Ishikawa (cell line): ENCODE measurements at regions not wholly inside any gene's neighbourhood (a gene's known extent, or its start where the extent isn't known, plus 50 kb on each side); places are given as distances from the start of the nearest gene placed in this dataset.

Experiments
- CEBPB ChIP-seq: IDR thresholded peaks from 2 replicates; pipeline ENCODE4 v1.6.1; 2012
- CREB1 ChIP-seq: IDR thresholded peaks from 2 replicates; pipeline ENCODE4 v1.6.1; 2012; ENCODE audit warnings: low read depth
- EGR1 ChIP-seq: IDR thresholded peaks from 2 replicates; pipeline ENCODE4 v1.6.1; 2012
- EP300 ChIP-seq: IDR thresholded peaks from 2 replicates; pipeline ENCODE4 v1.6.1; 2012; ENCODE audit warnings: borderline replicate concordance
- FOXM1 ChIP-seq: IDR thresholded peaks from 2 replicates; pipeline ENCODE4 v1.6.1; 2012; ENCODE audit warnings: low read depth, borderline replicate concordance
- NFIC ChIP-seq: IDR thresholded peaks from 2 replicates; pipeline ENCODE4 v1.6.1; 2012
- RAD21 ChIP-seq: IDR thresholded peaks from 2 replicates; pipeline ENCODE4 v1.6.1; 2012; ENCODE audit warnings: low read depth
- TAF1 ChIP-seq: IDR thresholded peaks from 2 replicates; pipeline ENCODE4 v1.6.1; 2012; ENCODE audit warnings: low read depth, mild to moderate bottlenecking
- TCF12 ChIP-seq: IDR thresholded peaks from 2 replicates; pipeline ENCODE4 v1.6.1; 2012; ENCODE audit warnings: low read depth
- TEAD4 ChIP-seq: IDR thresholded peaks from 2 replicates; pipeline ENCODE4 v1.6.1; 2012
- YY1 ChIP-seq: IDR thresholded peaks from 2 replicates; pipeline ENCODE4 v1.6.1; 2012; ENCODE audit warnings: low read depth
- ZBTB7A ChIP-seq: IDR thresholded peaks from 2 replicates; pipeline ENCODE4 v1.6.1; 2012; ENCODE audit warnings: low read depth
- TF ChIP-seq, protein P1 (sequence below): IDR thresholded peaks from 2 replicates; pipeline ENCODE4 v1.6.1; 2012
- TF ChIP-seq, protein P2 (sequence below): IDR thresholded peaks from 2 replicates; pipeline ENCODE4 v1.6.1; 2012
- TF ChIP-seq, protein P3 (sequence below): IDR thresholded peaks from 2 replicates; pipeline ENCODE4 v1.6.1; 2012; ENCODE audit warnings: low read depth, mild to moderate bottlenecking

DNA sequence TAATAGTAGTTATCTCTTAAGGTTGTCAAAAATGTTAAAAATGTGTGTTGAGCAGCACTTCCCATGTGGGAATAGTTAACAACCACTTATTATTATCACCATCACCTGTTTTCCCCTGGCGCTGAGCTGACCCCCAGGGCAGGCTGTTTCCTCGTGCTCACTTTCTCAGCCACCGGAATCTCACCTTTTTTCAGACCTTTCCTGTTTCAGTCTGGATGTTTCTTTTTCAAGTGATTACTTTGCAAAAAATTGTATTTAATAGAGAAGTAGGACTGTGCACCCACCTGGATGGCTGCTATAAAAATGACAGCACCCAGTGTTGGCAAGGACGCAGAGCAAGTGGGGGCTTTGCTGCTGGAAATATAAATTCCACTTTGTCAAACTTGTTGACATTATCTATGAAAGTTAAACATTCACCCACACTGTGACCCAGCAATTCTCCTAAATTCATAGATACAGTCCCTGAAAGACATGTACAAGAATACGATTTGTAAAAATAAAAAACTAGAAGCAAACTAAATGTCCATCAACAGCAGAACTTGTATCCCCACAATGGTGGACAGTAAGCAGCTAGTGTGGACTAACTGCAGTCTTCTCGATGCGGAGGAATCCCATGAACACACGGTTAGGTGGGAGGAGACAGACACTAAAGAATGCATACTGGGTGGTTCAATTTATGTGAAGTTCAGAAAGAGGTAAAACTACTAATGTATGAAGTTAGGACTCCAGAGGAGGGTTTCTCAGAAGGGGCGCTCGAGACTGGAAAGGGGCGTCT, 66.5 kb downstream of the SOWAHC start:
- TF ChIP-seq RAD21 (no peak), YY1 (no peak), EGR1 (no peak), ZBTB7A (no peak), CEBPB (no peak), EP300 (no peak), TEAD4 (no peak), NFIC (no peak), FOXM1 (no peak), TAF1 (no peak), CREB1 (no peak), TCF12 (no peak)
- TF ChIP-seq, protein P1, sequence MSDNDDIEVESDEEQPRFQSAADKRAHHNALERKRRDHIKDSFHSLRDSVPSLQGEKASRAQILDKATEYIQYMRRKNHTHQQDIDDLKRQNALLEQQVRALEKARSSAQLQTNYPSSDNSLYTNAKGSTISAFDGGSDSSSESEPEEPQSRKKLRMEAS = no peak
- TF ChIP-seq, protein P2, sequence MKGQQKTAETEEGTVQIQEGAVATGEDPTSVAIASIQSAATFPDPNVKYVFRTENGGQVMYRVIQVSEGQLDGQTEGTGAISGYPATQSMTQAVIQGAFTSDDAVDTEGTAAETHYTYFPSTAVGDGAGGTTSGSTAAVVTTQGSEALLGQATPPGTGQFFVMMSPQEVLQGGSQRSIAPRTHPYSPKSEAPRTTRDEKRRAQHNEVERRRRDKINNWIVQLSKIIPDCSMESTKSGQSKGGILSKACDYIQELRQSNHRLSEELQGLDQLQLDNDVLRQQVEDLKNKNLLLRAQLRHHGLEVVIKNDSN = no peak
- TF ChIP-seq, protein P3, sequence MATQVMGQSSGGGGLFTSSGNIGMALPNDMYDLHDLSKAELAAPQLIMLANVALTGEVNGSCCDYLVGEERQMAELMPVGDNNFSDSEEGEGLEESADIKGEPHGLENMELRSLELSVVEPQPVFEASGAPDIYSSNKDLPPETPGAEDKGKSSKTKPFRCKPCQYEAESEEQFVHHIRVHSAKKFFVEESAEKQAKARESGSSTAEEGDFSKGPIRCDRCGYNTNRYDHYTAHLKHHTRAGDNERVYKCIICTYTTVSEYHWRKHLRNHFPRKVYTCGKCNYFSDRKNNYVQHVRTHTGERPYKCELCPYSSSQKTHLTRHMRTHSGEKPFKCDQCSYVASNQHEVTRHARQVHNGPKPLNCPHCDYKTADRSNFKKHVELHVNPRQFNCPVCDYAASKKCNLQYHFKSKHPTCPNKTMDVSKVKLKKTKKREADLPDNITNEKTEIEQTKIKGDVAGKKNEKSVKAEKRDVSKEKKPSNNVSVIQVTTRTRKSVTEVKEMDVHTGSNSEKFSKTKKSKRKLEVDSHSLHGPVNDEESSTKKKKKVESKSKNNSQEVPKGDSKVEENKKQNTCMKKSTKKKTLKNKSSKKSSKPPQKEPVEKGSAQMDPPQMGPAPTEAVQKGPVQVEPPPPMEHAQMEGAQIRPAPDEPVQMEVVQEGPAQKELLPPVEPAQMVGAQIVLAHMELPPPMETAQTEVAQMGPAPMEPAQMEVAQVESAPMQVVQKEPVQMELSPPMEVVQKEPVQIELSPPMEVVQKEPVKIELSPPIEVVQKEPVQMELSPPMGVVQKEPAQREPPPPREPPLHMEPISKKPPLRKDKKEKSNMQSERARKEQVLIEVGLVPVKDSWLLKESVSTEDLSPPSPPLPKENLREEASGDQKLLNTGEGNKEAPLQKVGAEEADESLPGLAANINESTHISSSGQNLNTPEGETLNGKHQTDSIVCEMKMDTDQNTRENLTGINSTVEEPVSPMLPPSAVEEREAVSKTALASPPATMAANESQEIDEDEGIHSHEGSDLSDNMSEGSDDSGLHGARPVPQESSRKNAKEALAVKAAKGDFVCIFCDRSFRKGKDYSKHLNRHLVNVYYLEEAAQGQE = no peak

- TF ChIP-seq, protein P3 = no peak
- TF ChIP-seq CREB1 (no peak), FOXM1 (no peak), ZBTB7A (no peak), TCF12 (no peak)
Observed at GRCh38 chr2:109681633-109682380, 67.6 kb downstream of the SOWAHC start.

DNA sequence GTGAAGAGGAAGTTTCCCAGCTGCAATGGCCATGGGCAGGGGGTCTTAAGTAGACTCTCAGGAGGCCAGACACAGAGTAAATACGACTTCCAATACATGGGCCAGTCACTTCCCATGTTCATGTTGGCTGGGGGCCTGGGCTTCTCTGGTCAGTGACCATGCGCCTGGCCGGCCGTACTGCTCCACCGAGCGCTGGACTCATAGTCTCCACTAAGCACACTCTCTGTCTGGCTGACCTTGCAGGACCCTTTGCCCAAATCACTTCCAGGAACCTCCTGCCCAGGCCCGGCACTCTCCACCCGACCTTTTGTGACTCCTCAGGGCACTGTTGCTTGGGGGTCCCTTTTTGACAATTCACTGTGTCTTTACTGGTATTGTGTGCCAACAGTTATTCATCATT, 69.3 kb downstream of the SOWAHC start:
- TF ChIP-seq EP300 (no peak), RAD21 (no peak), EGR1 (no peak), NFIC (no peak), CEBPB (no peak), TEAD4 (no peak), YY1 (no peak), ZBTB7A (no peak), TCF12 (no peak), CREB1 (no peak), TAF1 (no peak), FOXM1 (no peak)
- TF ChIP-seq, protein P2 = no peak
- TF ChIP-seq, protein P3 = no peak
- TF ChIP-seq, protein P1 = no peak

DNA sequence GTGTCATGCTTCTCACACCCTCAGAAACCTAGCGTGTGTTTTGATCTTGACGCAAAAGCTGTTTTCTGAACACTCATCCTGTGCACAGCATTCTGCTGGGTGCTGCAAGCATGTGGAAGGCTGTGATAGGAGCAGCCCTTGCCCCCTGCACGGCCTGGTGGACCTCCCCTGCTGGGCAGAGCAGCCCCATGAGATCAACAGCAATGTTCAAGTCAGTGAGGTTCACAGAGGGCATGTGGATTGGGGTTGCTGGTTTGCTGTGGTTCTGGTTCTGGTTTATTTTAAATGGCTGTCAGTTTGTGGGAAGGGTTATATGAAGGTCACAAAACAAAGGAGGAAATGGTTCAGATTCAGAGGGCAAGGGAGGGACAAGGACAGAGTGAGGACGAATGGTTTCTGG, 71.3 kb downstream of the SOWAHC start:
- TF ChIP-seq CEBPB (no peak), ZBTB7A (no peak), TEAD4 (no peak), EP300 (no peak), EGR1 (no peak)
